Right hindlimb (tissue), 1 donor: ENCODE measurements at regions not wholly inside any gene's neighbourhood (a gene's known extent, or its start where the extent isn't known, plus 50 kb on each side); places are given as distances from the start of the nearest gene placed in this dataset.

Experiments
- DNase-seq: peaks from one replicate; pipeline ENCODE4 v3.0.0-alpha.2; 2018

DNA sequence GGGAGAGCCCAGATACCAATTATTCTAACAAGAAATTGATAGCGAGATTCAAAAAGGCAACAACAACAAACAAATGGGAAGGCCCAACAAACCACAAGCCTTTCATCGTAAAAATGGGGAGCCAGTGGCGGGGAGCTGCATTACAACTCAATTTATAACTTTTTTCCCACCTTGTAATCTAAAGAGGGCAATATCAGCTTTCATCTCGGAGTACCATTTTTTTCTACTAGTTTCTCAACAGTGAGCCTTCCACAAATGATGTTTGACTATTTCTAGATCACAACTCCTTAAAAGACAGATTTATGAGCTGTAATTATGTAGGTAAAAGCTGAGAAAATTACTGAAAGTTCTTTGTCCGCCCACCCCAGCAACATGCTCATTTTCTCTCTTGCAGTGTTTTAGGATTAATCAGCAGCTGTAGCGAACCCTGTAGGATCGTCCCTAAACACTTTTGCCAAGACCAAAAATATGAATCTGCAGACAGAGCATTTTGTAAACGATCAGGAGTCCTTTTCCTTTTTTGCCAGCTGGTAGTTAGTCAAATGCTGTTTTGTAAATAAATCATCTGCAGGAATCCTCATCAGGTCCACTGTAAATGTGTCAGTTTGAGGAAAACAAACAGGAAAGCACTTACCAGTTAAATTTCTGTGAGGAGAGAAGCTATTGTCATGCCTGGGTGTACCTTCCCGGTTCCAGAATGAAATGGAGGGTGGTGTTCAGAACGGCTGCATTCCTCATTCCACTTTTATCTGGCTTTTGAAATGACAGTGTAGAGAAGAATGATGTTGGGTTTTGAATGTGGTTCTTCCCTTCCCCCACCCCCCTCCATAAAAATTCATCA, 53.2 kb downstream of the EEF1B2 start:
- DNase-seq: no peak

DNA sequence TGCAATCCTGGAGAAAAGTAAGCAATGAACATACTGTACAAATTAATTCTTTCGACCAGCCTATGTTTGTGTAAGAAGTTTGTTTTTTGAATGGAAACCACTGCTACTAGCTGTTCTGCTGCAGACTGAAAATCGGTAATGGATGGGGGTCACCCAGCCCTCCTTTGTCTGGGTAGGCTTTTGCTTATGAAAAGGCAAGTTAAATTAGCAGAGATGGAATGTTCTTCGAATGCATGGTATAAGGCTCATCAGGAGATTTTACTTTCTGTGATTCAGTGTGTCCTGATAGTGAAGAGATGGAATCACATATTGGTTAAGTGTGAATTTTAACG, 53.8 kb downstream of the EEF1B2 start:
- DNase-seq: no peak

GRCh38 chr2:206217166-206217565, 57.3 kb upstream of the ZDBF2 start:
- no peak for DNase-seq

- DNase-seq: peak; percentile 21
Measured at GRCh38 chr2:206217743-206218142, 56.7 kb upstream of the ZDBF2 start.

- DNase-seq: no peak
Measured at GRCh38 chr2:206218156-206218555, 56.3 kb upstream of the ZDBF2 start.

- DNase-seq: no peak
Measured at GRCh38 chr2:206218796-206219499, 55.5 kb upstream of the ZDBF2 start.

DNA sequence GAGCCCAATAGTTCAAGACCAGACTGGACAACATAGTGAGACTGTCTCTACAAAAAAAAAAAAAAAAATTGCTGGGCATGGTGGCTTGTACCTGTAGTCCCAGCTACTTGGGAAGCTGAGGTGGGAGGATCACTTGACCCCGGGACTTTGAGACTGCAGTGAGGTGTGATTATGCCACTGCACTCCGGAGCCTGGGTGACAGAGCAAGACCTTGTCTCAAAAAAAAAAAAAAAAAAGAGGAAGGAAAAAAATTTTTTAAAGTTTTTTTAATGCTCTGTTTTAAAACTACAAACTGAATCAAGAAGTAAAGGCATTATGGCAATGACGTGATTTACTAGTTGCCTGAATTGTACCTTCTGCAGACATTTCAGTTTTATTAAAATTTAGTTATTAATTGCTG, 54.5 kb upstream of the ZDBF2 start:
- DNase-seq: no peak

DNA sequence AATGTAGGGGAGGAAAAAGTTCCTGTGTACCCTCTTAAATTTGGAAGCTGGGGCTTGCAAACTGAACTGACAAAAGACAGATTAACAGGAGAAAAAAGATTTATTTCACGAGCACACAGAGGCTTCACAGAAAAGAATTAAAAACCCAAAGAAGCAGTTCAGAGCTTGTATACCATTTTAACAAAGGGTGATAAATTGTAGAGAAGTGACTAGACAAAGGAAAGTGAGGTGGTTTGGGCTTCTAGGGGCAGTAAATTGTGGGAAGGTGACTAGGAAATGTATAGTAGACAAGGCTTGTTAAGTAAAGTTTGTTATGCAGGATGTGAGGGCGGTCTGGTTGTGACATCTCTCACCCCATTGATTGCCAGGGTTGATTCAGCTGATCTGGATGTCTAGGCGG, 53.5 kb upstream of the ZDBF2 start:
- no peak for DNase-seq
